ENCODE measurements at regions not wholly inside any gene's neighbourhood (a gene's known extent, or its start where the extent isn't known, plus 50 kb on each side); places are given as distances from the start of the nearest gene placed in this dataset.

GRCh38 chr6:169938262-169938701 is 186.9 kb downstream of the ERMARD start:
- no peak for TF ChIP-seq GATA3 (IDR thresholded peaks at IDR 0.05; ENCODE audit: low read depth, low read length)
- no peak for TF ChIP-seq GATA2 (IDR thresholded peaks at IDR 0.05; ENCODE audit: low read depth, low read length)

GRCh38 chr6:169937389-169938261 is 186.2 kb downstream of the ERMARD start:
- TF ChIP-seq GATA3 (IDR thresholded peaks at IDR 0.05; ENCODE audit: low read depth, low read length) (no peak), GATA2 (IDR thresholded peaks at IDR 0.05; ENCODE audit: low read depth, low read length) (no peak)

GRCh38 chr6:169936355-169936975 is 185.0 kb downstream of the ERMARD start:
- TF ChIP-seq GATA3 (IDR thresholded peaks at IDR 0.05; ENCODE audit: low read depth, low read length) (no peak), GATA2 (IDR thresholded peaks at IDR 0.05; ENCODE audit: low read depth, low read length) (no peak)

- TF ChIP-seq GATA2 (IDR thresholded peaks at IDR 0.05; ENCODE audit: low read depth, low read length) = no peak
These were observed 184.4 kb downstream of the ERMARD start for GRCh38 chr6:169935861-169936260.

- TF ChIP-seq GATA2 (IDR thresholded peaks at IDR 0.05; ENCODE audit: low read depth, low read length) (no peak), GATA3 (IDR thresholded peaks at IDR 0.05; ENCODE audit: low read depth, low read length) (no peak)
These were observed 183.9 kb downstream of the ERMARD start for GRCh38 chr6:169935348-169935718.

GRCh38 chr6:169934699-169935347 is 183.4 kb downstream of the ERMARD start:
- no peak for TF ChIP-seq GATA2 (IDR thresholded peaks at IDR 0.05; ENCODE audit: low read depth, low read length)
- TF ChIP-seq GATA3 (IDR thresholded peaks at IDR 0.05; ENCODE audit: low read depth, low read length) = no peak

GRCh38 chr6:169933839-169934698 is 182.6 kb downstream of the ERMARD start:
- TF ChIP-seq GATA3 (IDR thresholded peaks at IDR 0.05; ENCODE audit: low read depth, low read length) (no peak), GATA2 (IDR thresholded peaks at IDR 0.05; ENCODE audit: low read depth, low read length) (no peak)

GRCh38 chr6:169933251-169933821 is 181.9 kb downstream of the ERMARD start:
- TF ChIP-seq GATA2 (IDR thresholded peaks at IDR 0.05; ENCODE audit: low read depth, low read length) = no peak
- no peak for TF ChIP-seq GATA3 (IDR thresholded peaks at IDR 0.05; ENCODE audit: low read depth, low read length)

GRCh38 chr6:169932491-169932890 is 181.1 kb downstream of the ERMARD start:
- TF ChIP-seq GATA2 (IDR thresholded peaks at IDR 0.05; ENCODE audit: low read depth, low read length) (no peak), GATA3 (IDR thresholded peaks at IDR 0.05; ENCODE audit: low read depth, low read length) (no peak)

- TF ChIP-seq GATA2 (IDR thresholded peaks at IDR 0.05; ENCODE audit: low read depth, low read length) (no peak), GATA3 (IDR thresholded peaks at IDR 0.05; ENCODE audit: low read depth, low read length) (no peak)
These were observed 179.8 kb downstream of the ERMARD start for GRCh38 chr6:169931261-169931660.

GRCh38 chr6:169930799-169931198 is 179.4 kb downstream of the ERMARD start:
- TF ChIP-seq GATA2 (IDR thresholded peaks at IDR 0.05; ENCODE audit: low read depth, low read length) (no peak), GATA3 (IDR thresholded peaks at IDR 0.05; ENCODE audit: low read depth, low read length) (no peak)

GRCh38 chr6:169927711-169928110 is 176.3 kb downstream of the ERMARD start:
- TF ChIP-seq GATA3 (IDR thresholded peaks at IDR 0.05; ENCODE audit: low read depth, low read length) (no peak), GATA2 (IDR thresholded peaks at IDR 0.05; ENCODE audit: low read depth, low read length) (no peak)

- TF ChIP-seq GATA3 (IDR thresholded peaks at IDR 0.05; ENCODE audit: low read depth, low read length) = no peak
- no peak for TF ChIP-seq GATA2 (IDR thresholded peaks at IDR 0.05; ENCODE audit: low read depth, low read length)
These were observed 175.4 kb downstream of the ERMARD start for GRCh38 chr6:169926617-169927417.
